Sciatic nerve (tissue), 2 donors: ENCODE measurements at regions not wholly inside any gene's neighbourhood (a gene's known extent, or its start where the extent isn't known, plus 50 kb on each side); places are given as distances from the start of the nearest gene placed in this dataset.

Experiments used
- ATAC-seq: fragments of 200-7000 bp; cut with Tn5 transposase; one replicate; pipeline ENCODE4 v1.9.1; 2020; ENCODE audit warnings: mild to moderate bottlenecking, moderate library complexity
- DNase-seq: peaks from one replicate; pipeline ENCODE4 v3.0.0-alpha.2; 2020; ENCODE audit warnings: low spot score
- intact Hi-C: fragments of 100-400 bp; cut with DNase I; formaldehyde crosslinking; loops from one replicate; pipeline ENCODE4 v1.14.2; 2022
- donor health status: DM: no; HTN: no; CAD: no.
- donor health status: DM: no; HTN: no; CAD: no.

DNA sequence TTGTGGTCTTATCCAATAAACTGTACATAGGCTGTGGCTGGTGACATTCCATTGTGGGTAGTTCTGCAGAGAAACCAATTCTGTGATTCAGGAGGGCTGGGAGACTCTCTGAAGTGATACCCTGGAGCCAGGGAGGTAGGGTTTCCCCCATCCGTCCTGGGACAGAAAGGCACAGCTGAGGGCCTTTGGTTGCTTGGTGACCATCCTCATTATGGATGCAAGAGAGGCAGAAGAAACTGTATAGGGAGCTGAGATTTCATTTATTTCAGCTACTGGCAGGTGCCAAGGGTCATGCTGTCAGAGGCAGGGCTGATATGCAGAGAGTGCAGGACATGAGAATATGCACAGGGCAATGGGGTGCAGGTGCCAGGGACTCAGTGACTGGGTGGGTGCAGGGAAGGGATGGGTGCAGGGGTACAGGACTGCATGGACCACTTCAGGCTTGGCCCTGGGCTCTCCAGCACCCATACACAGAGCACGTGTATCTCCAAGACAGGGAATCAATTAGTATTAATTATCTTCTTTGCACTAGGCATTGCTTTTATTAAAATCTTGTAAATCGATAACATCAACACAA lies 236.5 kb downstream of the ICE1 start:
- no peak for DNase-seq
- intact Hi-C loops = no loop called here
- no peak for ATAC-seq

DNA sequence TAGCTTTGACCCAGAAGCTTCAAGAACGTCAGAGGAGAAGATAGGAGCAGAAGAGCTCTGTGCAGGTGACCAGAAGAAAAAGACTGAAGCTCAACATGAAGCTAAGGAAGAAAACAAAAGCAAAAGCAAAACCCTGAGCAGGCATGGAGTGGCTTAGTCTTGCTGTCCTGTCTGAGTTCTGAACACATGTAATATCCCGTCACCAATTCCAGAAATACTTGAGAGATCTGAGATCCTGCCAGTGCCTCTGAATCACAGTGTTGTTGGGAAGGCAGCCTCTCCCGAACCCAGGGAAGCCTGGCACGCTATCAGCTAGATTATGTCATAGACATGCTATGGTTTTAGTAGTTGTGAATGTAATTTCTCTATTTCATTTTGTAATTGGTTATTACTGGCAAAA lies 235.7 kb downstream of the ICE1 start:
- no peak for DNase-seq
- intact Hi-C loops = no loop called here

DNA sequence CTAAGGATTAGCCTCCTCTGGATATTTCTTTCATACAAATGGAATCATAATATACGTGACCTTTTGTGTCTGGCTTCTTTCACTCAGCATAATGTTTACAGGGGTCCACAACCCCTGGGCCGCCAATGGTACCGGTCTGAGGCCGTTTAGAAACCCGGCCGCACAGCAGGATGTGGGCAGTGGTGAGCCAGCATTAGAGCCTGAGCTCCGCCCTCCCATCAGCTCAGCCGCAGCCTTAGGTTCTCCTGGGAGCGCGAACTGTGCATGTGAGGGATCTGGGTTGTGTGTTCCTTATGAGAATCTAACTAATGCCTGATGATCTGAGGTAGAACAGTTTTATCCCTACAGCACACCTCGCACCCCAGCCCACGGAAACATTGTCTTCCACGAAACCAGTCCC lies 229.7 kb downstream of the ICE1 start:
- no peak for ATAC-seq
- intact Hi-C loops = no loop called here
- DNase-seq = no peak

More for the DNA sequence above, 235.7 kb downstream of the ICE1 start:
- ATAC-seq = peak; percentile 92

DNA sequence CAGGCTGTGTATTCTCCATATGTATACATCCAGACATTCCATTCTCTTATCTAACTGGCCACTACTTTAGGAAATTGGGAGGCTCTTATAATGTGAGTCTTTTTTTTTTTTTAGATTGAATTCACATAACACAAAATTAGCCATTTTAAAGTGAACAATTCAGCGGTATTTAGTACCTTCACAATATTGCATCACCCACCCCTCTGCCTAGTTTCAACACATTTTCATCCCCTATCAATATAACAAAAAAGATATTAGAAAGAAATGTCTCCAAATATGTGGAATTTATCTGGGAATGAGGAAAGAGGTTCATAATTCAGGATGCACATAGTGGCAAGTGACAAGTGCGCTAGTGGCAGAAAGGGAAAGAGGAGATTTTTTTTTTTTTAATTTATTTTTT lies 228.5 kb downstream of the ICE1 start:
- ATAC-seq (no peak), DNase-seq (no peak)
- intact Hi-C loops = no loop called here

DNA sequence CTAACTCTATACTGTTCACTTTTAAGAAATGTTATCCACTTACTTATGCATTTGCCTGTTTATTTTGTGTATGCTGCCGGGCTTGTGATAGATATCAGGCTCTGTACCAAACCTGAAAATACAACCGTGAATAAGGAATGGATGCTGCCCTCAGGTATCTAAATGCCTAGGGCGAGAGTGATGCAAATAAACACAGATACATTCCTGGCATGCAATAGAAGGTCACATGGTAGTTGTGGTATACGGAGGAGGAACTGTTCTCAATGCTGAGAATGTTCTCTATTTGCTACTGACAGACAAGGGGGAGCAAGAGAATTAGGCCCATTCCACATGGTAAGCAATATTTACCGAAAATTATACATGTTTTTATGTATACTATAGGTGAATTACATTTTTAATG lies 227.8 kb downstream of the ICE1 start:
- DNase-seq (no peak), ATAC-seq (no peak)
- intact Hi-C loops = no loop called here

DNA sequence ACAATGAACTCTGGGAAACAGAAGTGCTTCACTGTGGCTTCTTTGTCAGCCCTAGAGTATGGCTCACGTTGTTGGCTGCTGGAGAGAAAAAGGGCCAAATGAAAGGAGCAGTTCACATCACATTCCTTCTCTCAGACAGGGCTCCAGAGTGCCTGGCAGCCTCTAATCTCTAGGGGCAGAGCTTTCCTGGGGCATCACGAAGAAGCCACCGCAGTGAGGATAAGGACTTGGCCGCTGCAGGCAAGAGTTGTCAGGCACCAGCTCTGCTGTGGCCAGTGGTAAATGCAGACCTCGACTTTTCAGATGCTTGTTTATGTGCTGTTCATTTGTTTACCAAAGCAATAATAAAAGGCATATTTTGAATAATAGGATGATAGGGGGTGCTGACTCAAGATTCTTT lies 227.2 kb downstream of the ICE1 start:
- ATAC-seq = no peak
- intact Hi-C loops = no loop called here
- no peak for DNase-seq

DNA sequence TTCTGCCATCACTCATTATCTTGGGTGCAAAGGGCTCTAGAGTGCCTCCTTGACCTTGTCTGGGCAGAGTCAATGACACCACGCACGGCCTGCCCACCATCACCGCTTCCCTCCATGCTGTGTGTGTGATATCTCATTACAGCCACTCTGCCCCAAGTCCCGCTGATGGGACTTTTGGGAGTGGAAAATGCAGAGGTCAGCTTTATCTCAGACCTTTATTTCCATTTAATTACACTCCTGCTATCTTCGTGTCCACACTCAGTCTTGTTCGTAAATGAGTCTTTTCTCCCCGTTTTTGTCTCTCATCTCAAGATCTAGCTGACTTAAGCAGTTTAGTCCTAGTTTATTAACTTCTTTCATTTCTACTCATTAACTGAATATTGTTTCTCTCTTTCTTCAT lies 226.2 kb downstream of the ICE1 start:
- intact Hi-C loops = no loop called here
- no peak for DNase-seq

DNA sequence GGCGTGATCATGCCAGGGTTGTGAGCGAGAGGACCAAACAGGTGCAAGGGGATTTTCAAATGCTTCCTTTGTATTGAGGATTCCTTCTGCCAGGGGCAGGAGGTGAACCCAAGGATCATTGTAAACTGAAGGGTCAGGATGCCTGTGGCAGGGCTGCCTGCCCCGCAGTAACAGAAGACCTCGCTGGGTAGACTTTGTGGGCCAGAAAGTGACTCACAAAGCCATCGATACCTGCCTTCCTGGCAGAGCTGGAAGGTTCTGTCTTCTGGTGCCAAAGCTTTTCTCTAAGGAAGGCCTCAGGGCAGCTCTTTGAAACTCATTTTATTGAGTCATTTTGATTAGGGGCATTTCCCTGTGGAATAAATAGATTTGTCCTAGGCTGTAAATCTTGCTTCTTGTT lies 223.4 kb downstream of the ICE1 start:
- DNase-seq = no peak
- ATAC-seq = no peak
- intact Hi-C loops = no loop called here

More for the DNA sequence above, 226.2 kb downstream of the ICE1 start:
- no peak for ATAC-seq

DNA sequence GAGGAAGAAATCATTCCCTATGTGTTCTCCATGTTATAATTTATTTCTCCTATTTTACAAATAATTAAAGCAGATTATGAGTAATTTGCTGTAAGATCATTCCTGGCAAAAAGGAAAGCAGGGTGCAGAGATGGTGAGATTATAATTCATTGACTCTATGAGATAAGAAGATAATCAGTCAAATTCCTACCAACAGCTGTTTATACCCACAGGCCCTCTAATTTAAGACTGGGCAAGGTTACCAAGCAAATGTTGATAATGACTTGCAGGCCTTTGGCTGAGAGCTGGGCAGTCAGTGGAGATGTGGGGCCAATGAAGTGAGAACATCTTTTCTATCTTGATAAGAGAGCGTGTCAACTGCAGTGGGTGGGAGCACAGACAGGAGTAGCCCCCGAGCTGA lies 222.7 kb downstream of the ICE1 start:
- intact Hi-C loops = no loop called here
- DNase-seq = no peak
- no peak for ATAC-seq

DNA sequence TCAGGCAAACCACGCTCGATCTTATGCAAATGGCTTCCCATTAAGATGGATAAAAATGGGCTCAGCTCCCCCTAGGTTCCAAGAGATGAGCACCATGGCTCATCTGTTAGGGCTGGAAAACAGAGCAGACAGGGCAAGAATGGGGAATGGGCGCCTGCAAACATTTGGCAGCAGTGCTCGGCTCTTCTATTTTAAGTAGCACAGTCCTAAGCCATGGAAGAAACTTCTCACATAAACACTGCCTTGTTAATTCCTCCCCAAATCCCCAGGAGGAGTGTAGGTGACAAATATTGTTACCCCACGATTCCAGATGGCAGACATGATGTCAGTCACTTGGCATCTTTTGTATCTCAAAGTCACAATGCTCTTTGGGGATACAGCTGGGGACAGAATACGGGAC lies 221.8 kb downstream of the ICE1 start:
- DNase-seq (no peak), ATAC-seq (no peak)
- intact Hi-C loops = no loop called here

DNA sequence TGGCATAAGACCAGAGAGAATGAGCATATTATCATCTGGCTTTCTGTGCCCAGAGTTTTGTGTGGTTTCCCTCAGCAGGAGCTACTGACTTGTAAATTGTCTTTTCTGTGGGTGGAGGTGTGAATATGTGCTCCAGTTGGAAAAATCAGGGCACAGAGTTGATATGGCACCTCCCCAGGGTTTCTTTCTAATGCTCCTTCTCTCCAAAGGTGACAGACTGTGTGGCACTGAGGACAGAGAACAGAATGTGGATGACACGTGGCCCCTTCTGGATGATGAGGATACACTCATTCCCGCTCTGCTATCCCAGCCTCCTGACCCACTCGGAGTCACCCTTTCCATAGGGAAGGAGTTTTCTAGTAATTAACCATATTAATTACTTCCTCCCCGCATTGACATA lies 221.0 kb downstream of the ICE1 start:
- ATAC-seq (no peak), DNase-seq (no peak)
- intact Hi-C loops = no loop called here

DNA sequence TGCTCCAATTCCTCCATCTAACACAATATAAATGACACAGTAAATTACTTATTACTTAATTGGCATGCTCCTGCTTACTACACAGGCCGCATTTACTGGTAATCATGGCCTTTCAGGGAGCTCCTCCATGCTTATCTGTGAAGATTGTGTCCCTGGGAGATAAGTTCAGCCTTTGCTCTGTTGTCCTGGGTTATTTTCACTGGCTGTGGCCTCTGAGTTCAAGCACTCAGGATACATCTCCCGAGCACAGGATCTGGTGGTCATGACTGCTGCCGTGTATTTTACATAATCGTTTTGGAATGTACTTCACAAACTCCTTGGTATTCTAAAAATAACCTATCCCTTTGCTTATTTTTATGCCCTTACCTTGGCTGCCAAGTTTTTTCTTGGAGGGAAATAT lies 215.7 kb downstream of the ICE1 start:
- intact Hi-C loops = no loop called here
- ATAC-seq (peak; percentile 52), DNase-seq (no peak)

DNA sequence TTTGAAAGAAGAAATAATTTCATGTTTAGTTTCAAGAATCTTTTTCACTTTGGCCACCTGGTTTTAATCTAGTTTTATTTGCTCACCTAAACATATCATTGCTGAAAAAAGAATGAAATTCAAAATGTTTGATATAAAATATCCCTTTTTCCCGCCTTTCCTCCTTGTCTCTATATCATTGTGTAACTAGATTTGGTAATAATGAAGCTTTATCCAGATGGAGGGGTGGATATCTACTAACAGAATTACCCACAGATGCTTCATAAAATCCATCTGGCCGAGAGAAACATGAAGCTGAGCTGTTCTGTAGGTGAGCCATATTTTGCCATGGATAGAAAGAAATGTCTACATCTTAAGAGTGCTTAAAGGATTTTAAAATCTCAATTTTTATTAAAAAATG lies 214.7 kb downstream of the ICE1 start:
- ATAC-seq = no peak
- DNase-seq = no peak
- intact Hi-C loops = no loop called here

DNA sequence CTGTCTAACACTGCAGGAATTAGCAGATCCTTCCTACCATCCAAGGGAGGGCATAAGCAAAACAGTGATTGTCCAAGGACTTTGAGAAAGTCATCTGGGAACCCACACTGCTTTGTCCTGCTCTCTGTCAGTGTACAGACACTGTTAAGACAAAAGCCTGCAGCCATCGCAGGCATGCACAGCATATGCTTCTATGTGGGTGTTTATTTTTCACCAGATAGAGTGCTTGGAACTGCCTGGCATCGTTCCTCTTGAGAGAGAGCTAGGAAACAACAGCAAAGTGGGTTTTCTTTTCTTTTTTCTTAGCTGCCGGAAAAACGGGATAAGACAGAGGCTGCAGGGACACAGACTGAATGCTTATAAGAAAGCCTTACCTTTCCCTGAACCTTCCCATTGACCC lies 212.3 kb downstream of the ICE1 start:
- intact Hi-C loops = no loop called here
- ATAC-seq (no peak), DNase-seq (no peak)

DNA sequence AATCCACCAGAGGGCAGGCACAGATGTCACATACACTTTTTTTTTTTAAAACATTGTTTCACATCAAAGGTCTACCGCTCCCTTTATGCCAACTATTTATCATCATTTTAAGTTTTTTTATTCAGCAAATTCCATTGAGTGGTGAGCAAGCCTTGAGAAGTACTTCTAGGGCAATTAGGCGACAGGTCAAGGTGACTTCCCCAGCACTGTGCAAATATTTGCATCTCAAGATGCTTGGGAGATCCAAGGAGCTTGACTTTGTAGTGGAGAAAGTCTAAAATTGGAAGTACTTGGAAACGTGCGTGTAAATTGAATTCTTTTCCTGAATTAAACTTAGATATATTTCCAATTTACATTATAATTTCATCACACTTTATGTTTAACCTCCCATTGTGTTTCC lies 211.1 kb downstream of the ICE1 start:
- ATAC-seq (no peak), DNase-seq (no peak)
- intact Hi-C loops = no loop called here

DNA sequence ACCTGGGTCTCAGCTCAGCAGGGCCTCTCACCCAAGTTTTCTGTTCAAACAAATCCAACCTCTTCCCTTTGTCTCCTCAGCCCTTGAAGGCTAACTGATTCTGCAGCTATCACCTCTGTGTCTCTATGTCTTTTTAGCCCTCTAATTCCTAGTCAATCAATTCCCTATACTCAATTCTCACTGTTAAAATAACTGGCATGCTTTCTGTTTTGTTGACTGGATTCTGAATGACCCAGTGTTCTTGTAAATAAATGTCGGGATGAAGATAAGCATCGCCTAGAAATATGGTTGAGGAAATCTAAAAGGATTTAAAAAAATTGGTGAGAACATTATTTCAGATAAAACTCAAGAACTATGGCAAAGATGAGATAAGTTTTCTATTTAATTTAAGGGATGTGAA lies 210.2 kb downstream of the ICE1 start:
- no peak for ATAC-seq
- no peak for DNase-seq
- intact Hi-C loops = no loop called here

DNA sequence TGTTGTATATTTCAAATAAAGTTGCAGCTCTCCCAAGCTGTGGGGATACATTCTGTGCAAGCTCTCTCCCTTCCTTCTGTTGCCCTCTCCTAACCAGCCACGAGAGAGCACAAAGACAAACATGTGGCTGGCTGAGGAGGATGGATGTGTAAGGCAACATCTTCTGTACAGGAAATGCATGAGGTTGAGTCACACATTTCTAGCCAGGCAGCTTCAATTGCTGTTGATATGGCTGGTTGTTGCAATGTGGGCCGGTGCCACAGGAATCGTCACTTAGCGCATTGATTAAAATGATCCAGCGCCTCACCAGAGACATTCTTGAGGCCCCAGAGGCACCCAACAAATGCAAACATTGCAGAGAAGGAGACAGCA lies 207.1 kb downstream of the ICE1 start:
- ATAC-seq (peak; percentile 63), DNase-seq (no peak)
- intact Hi-C loops = no loop called here

DNA sequence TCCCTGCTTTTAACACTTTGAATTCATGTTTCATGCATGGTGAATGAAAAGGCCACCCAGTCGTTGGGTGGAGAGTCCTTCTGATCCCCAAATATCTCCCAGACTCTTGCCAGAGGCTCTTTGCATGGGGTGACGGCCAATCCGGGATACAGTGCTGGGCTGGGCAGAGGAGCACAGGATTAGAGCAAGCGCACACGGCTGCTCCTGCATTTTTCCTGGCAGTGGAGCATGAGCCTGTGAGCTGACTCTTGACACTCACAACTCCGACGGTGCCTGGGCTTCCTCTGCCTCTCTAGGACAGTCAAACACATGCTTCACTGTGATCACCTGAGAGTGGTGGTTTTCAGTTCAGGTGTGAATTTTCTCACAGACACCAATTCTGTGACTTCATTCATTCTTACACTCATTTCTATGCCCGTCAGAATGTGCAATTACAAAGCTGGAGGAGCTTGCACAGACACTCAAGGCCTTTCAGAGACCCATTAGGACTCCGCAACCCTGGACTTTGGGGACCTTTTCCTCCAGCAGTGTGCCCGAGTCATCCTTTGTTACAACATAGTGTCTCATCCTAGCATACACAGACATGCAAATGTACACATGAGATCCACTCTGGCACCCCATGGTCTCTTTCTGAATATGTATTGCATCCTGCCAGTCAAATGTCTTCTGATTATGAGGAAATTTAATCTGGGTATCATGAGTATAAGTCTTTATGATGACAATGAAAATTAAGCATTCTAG lies 206.6 kb downstream of the ICE1 start:
- intact Hi-C loops = no loop called here
- no peak for ATAC-seq
- DNase-seq = no peak

DNA sequence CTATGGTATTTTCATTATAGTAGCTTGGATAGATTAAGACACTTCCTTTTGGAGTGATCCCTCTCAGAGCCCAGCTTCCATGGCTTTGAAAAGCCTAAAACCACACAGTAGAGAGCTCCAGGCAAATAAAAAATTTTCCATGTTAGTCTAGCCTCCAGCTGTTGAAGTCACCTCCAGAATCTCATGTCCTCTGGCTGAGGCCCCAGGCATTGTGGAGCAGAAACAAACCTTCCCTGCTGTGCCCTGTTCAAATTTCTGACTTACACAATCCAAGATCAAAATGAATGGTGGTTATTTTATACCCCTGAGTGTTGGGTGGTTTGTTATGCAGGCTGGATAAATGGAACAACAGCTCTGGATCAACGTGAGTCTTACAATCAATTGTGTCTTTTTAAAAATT lies 203.9 kb downstream of the ICE1 start:
- ATAC-seq = no peak

DNA sequence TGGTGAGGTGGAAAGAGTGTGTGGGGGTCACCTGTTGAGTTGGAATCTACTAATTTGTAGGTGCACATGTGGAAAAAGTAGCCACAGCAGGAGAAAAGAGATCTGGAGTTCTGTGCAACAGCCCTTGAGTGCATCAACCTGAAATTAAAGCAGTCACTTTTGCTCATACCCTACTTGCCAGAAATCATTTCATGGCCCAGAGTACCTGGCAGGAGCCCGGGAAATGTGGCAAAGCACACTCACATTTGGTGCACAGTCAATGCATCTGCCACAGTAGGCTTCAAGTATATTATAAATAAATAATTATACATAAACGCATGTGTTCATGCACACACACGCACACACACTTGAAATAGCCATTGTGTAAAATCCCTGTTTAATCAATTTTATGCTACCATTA lies 203.0 kb downstream of the ICE1 start:
- no peak for ATAC-seq
- no peak for DNase-seq
- intact Hi-C loops = no loop called here

More for the DNA sequence above, 203.9 kb downstream of the ICE1 start:
- intact Hi-C loops = no loop called here
- no peak for DNase-seq

DNA sequence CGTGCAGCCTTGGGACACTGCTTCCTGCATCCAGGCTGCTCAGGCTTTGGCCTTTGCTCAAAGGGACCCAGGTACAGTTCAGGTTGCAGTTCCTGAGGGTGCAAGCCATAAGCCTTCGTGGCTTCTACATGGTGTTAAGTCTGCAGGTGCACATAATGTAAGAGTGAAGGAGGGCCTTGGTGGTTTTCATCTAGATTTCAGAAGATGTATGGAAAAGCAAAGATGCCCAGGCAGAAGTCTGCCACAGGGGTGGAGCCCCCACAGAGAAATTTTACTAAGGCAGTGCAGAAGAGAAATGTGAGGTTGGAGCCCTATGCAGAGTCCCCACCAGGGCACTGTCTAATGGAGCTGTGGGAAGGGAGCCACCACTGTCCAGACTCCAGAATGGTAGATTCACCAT lies 200.9 kb downstream of the ICE1 start:
- intact Hi-C loops = no loop called here
- no peak for DNase-seq
- no peak for ATAC-seq
